Thyroid gland (tissue), 4 donors: ENCODE measurements at regions not wholly inside any gene's neighbourhood (a gene's known extent, or its start where the extent isn't known, plus 50 kb on each side); places are given as distances from the start of the nearest gene placed in this dataset.

ENCODE experiments used
- DNase-seq, 2 donors: peaks; one replicate each; pipeline ENCODE4 v3.0.0-alpha.2; 2019
- H3K27ac ChIP-seq, 3 donors: fragments of 200-600 bp; sonication (generic); 1 replicate in 2 of 3; 2 replicates in 1 of 3; pipeline ENCODE4 v1.5.1; 2016 to 2019; ENCODE audit warnings: mild to moderate bottlenecking in 1 of 3, moderate library complexity in 1 of 3
- H3K27me3 ChIP-seq: fragments of 200-600 bp; sonication (generic); one replicate; pipeline ENCODE4 v1.5.1; 2019
- H3K36me3 ChIP-seq, 2 donors: fragments of 200-600 bp; sonication (generic); one replicate each; pipeline ENCODE4 v1.5.1; 2016 to 2019
- H3K4me1 ChIP-seq, 2 donors: fragments of 200-600 bp; sonication (generic); one replicate each; pipeline ENCODE4 v1.5.1; 2017 to 2019
- H3K4me3 ChIP-seq, 3 donors: fragments of 200-600 bp; sonication (generic); replicated peaks in 1 of 3; 1 replicate in 2 of 3; 2 replicates in 1 of 3; pipeline ENCODE4 v1.5.1; 2016; ENCODE audit warnings: mild to moderate bottlenecking in 1 of 3
- H3K9me3 ChIP-seq: fragments of 200-600 bp; sonication (generic); one replicate; pipeline ENCODE4 v1.5.1; 2017
- POLR2A ChIP-seq, 2 donors: fragments of 450-650 bp; IDR thresholded peaks; one replicate each; pipeline ENCODE4 v1.6.1; 2017; ENCODE audit warnings: antibody characterized with exemption in 2 of 2, mild to moderate bottlenecking in 2 of 2, moderate library complexity in 1 of 2
- WGBS, 2 donors: methylation state at CpG; one replicate each; pipeline ENCODE4 v1.1.5; 2017; 5-methylcytosine and 5-hydroxymethylcytosine counted together
- intact Hi-C: fragments of 100-400 bp; cut with DNase I; formaldehyde crosslinking; loops from one replicate; pipeline ENCODE4 v1.15.1; 2023
- TF ChIP-seq, protein P1 (sequence below), 6 experiments: fragments of 200-600 bp in 3 of 6; fragments of 450-650 bp in 3 of 6; sonication (generic) in 3 of 6; IDR thresholded peaks; one replicate each; pipeline ENCODE4 v1.5.1; 2016 to 2019; ENCODE audit warnings: antibody characterized with exemption in 6 of 6, mild to moderate bottlenecking in 2 of 6, inconsistent platforms in 1 of 6, moderate library complexity in 1 of 6

- H3K4me1 ChIP-seq = no peaks in the 10 kb centered on the region
- H3K27me3 ChIP-seq = no peaks in the 10 kb centered on the region
- H3K4me3 ChIP-seq = no peak overlapping the region
- no peaks in the 10 kb centered on the region for H3K9me3 ChIP-seq
- H3K36me3 ChIP-seq = no peaks in the 10 kb centered on the region
- TF ChIP-seq, protein P1, sequence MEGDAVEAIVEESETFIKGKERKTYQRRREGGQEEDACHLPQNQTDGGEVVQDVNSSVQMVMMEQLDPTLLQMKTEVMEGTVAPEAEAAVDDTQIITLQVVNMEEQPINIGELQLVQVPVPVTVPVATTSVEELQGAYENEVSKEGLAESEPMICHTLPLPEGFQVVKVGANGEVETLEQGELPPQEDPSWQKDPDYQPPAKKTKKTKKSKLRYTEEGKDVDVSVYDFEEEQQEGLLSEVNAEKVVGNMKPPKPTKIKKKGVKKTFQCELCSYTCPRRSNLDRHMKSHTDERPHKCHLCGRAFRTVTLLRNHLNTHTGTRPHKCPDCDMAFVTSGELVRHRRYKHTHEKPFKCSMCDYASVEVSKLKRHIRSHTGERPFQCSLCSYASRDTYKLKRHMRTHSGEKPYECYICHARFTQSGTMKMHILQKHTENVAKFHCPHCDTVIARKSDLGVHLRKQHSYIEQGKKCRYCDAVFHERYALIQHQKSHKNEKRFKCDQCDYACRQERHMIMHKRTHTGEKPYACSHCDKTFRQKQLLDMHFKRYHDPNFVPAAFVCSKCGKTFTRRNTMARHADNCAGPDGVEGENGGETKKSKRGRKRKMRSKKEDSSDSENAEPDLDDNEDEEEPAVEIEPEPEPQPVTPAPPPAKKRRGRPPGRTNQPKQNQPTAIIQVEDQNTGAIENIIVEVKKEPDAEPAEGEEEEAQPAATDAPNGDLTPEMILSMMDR (IDR thresholded peaks at IDR 0.05) = no peak
- no peak for TF ChIP-seq POLR2A (IDR thresholded peaks at IDR 0.05)
- WGBS, 2 donors = 80 to 82% methylated on average over 4 of the region's 4 CpGs
- H3K27ac ChIP-seq = no peak overlapping the region
- DNase-seq = no peak
- intact Hi-C loops = no loop called here
These were observed 246.3 kb upstream of the ADGRL3 start for GRCh38 chr4:60953826-60954225.

- whole genome bisulfite sequencing, 2 donors = 82 to 86% methylated on average over 5 of the region's 5 CpGs
- no peak overlapping the region for H3K4me3 ChIP-seq
- no peaks in the 10 kb centered on the region for H3K36me3 ChIP-seq
- no peaks in the 10 kb centered on the region for H3K27me3 ChIP-seq
- H3K9me3 ChIP-seq = no peaks in the 10 kb centered on the region
- no peaks in the 10 kb centered on the region for H3K4me1 ChIP-seq
- intact Hi-C loops = no loop called here
- H3K27ac ChIP-seq = no peak overlapping the region
- TF ChIP-seq POLR2A (IDR thresholded peaks at IDR 0.05) = no peak
- TF ChIP-seq, protein P1 (IDR thresholded peaks at IDR 0.05) = no peak
- DNase-seq = no peak
These were observed 237.8 kb upstream of the ADGRL3 start for GRCh38 chr4:60962286-60962685.

DNA sequence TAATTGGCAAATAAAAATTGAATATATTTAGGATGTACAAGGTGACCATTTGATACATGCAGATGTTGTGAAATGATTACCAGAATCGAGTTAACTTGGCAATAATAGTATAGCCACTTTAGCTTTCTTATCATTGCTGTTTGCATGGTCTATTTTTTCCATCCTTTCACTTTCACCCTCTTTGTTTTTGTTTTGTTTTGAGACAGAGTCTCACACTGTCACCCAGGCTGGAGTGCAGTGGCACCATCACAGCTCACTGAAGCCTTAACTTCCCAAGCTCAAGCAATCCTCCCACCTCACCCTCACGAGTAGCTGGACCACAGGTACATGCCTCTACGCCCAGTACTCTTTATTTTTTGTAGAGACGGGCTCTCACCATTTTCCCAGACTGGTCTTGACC is 218.6 kb upstream of the ADGRL3 start:
- no peak for DNase-seq
- no peaks in the 10 kb centered on the region for H3K36me3 ChIP-seq
- no peaks in the 10 kb centered on the region for H3K27me3 ChIP-seq
- WGBS, 2 donors = 79 to 80% methylated on average over 4 of the region's 4 CpGs
- no peak overlapping the region for H3K27ac ChIP-seq
- no peaks in the 10 kb centered on the region for H3K9me3 ChIP-seq
- TF ChIP-seq, protein P1 (IDR thresholded peaks at IDR 0.05) = no peak
- no peak for TF ChIP-seq POLR2A (IDR thresholded peaks at IDR 0.05)
- intact Hi-C loops = no loop called here
- no peaks in the 10 kb centered on the region for H3K4me1 ChIP-seq
- no peak overlapping the region for H3K4me3 ChIP-seq

- Histone ChIP-seq H3K27me3 (no peaks in the 10 kb centered on the region), H3K36me3 (no peaks in the 10 kb centered on the region), H3K9me3 (no peaks in the 10 kb centered on the region), H3K27ac (no peak overlapping the region), H3K4me3 (no peak overlapping the region), H3K4me1 (no peaks in the 10 kb centered on the region)
- WGBS, 2 donors = 81 to 92% methylated on average over 1 of the region's 1 CpG
- TF ChIP-seq, protein P1 (IDR thresholded peaks at IDR 0.05) = no peak
- TF ChIP-seq POLR2A (IDR thresholded peaks at IDR 0.05) = no peak
- intact Hi-C loops = no loop called here
- DNase-seq = no peak
These were observed 211.0 kb upstream of the ADGRL3 start for GRCh38 chr4:60989141-60989540.

- no peaks in the 10 kb centered on the region for H3K27me3 ChIP-seq
- no peaks in the 10 kb centered on the region for H3K9me3 ChIP-seq
- H3K36me3 ChIP-seq = no peaks in the 10 kb centered on the region
- H3K4me1 ChIP-seq = no peaks in the 10 kb centered on the region
- no peak overlapping the region for H3K4me3 ChIP-seq
- no peak overlapping the region for H3K27ac ChIP-seq
- intact Hi-C loops = no loop called here
- no peak for TF ChIP-seq POLR2A (IDR thresholded peaks at IDR 0.05)
- TF ChIP-seq, protein P1 (IDR thresholded peaks at IDR 0.05) = no peak
- no peak for DNase-seq
- 75 to 85% methylated on average over 3 of the region's 3 CpGs for WGBS, 2 donors
These were observed 208.1 kb upstream of the ADGRL3 start for GRCh38 chr4:60992037-60992436.
